ENCODE measurements at regions not wholly inside any gene's neighbourhood (a gene's known extent, or its start where the extent isn't known, plus 50 kb on each side); places are given as distances from the start of the nearest gene placed in this dataset.

GRCh38 chr22:48515571-48516200 lies 1312.0 kb downstream of the BRD1 start:
- H3K9me3 Mint-ChIP-seq, result no peaks in the 10 kb centered on the region
- no peak for ATAC-seq (replicated peaks)
- H3K27ac Mint-ChIP-seq, result no peak overlapping the region

GRCh38 chr22:48513929-48514328 lies 1313.7 kb downstream of the BRD1 start:
- no peaks in the 10 kb centered on the region for H3K36me3 Mint-ChIP-seq
- ATAC-seq (replicated peaks) (no peak), DNase-seq (no peak)
- no peak overlapping the region for H3K4me3 Mint-ChIP-seq
- H3K4me1 Mint-ChIP-seq, result no peaks in the 10 kb centered on the region
- no peaks in the 10 kb centered on the region for H3K9me3 Mint-ChIP-seq
- H3K27me3 Mint-ChIP-seq, result peaks cover 0 to 7% of the 10 kb centered on the region in 2 donors
- H3K27ac Mint-ChIP-seq, result no peak overlapping the region

More at GRCh38 chr22:48515571-48516200, 1312.0 kb downstream of the BRD1 start:
- DNase-seq, result no peak
- H3K27me3 Mint-ChIP-seq, result peaks cover 0 to 7% of the 10 kb centered on the region in 2 donors
- H3K4me1 Mint-ChIP-seq, result no peaks in the 10 kb centered on the region
- H3K36me3 Mint-ChIP-seq, result no peaks in the 10 kb centered on the region
- no peak overlapping the region for H3K4me3 Mint-ChIP-seq

- no peaks in the 10 kb centered on the region for H3K9me3 Mint-ChIP-seq
- H3K27ac Mint-ChIP-seq, result no peak overlapping the region
- no peak overlapping the region for H3K4me3 Mint-ChIP-seq
- no peaks in the 10 kb centered on the region for H3K36me3 Mint-ChIP-seq
- peaks cover 0 to 3% of the 10 kb centered on the region in 2 donors for H3K27me3 Mint-ChIP-seq
- ATAC-seq (replicated peaks) (no peak), DNase-seq (no peak)
- H3K4me1 Mint-ChIP-seq, result no peaks in the 10 kb centered on the region
Observed at GRCh38 chr22:48513446-48513845, 1314.2 kb downstream of the BRD1 start.

GRCh38 chr22:48511781-48512327 lies 1315.8 kb downstream of the BRD1 start:
- ATAC-seq (replicated peaks), result no peak
- Mint-ChIP-seq H3K36me3 (no peaks in the 10 kb centered on the region), H3K4me3 (no peak overlapping the region), H3K4me1 (no peaks in the 10 kb centered on the region), H3K27ac (no peak overlapping the region), H3K9me3 (no peaks in the 10 kb centered on the region), H3K27me3 (peaks cover 3 to 8% of the 10 kb centered on the region in 2 donors)
- DNase-seq, result no peak

- DNase-seq (no peak), ATAC-seq (replicated peaks) (no peak)
- Mint-ChIP-seq H3K9me3 (no peaks in the 10 kb centered on the region), H3K27me3 (peaks cover 7 to 14% of the 10 kb centered on the region in 2 donors), H3K36me3 (no peaks in the 10 kb centered on the region), H3K27ac (no peak overlapping the region), H3K4me1 (no peaks in the 10 kb centered on the region), H3K4me3 (no peak overlapping the region)
Observed at GRCh38 chr22:48511211-48511610, 1316.5 kb downstream of the BRD1 start.

GRCh38 chr22:48510599-48510998 lies 1317.1 kb downstream of the BRD1 start:
- no peak overlapping the region for H3K4me3 Mint-ChIP-seq
- H3K27ac Mint-ChIP-seq, result no peak overlapping the region
- H3K9me3 Mint-ChIP-seq, result no peaks in the 10 kb centered on the region
- H3K4me1 Mint-ChIP-seq, result no peaks in the 10 kb centered on the region
- peaks cover 7 to 19% of the 10 kb centered on the region in 2 donors for H3K27me3 Mint-ChIP-seq
- DNase-seq, result no peak
- no peaks in the 10 kb centered on the region for H3K36me3 Mint-ChIP-seq
- no peak for ATAC-seq (replicated peaks)

- DNase-seq (no peak), ATAC-seq (replicated peaks) (no peak)
- H3K36me3 Mint-ChIP-seq, result no peaks in the 10 kb centered on the region
- H3K4me3 Mint-ChIP-seq, result no peak overlapping the region
- no peaks in the 10 kb centered on the region for H3K4me1 Mint-ChIP-seq
- H3K27me3 Mint-ChIP-seq, result peaks cover 9 to 32% of the 10 kb centered on the region in 2 donors
- H3K27ac Mint-ChIP-seq, result no peak overlapping the region
- no peaks in the 10 kb centered on the region for H3K9me3 Mint-ChIP-seq
Observed at GRCh38 chr22:48507595-48508350, 1319.9 kb downstream of the BRD1 start.

- DNase-seq, result no peak
- no peak overlapping the region for H3K27ac Mint-ChIP-seq
- H3K36me3 Mint-ChIP-seq, result no peaks in the 10 kb centered on the region
- H3K27me3 Mint-ChIP-seq, result peaks cover 11 to 34% of the 10 kb centered on the region in 2 donors
- no peaks in the 10 kb centered on the region for H3K9me3 Mint-ChIP-seq
- H3K4me1 Mint-ChIP-seq, result no peaks in the 10 kb centered on the region
- no peak for ATAC-seq (replicated peaks)
- no peak overlapping the region for H3K4me3 Mint-ChIP-seq
Observed at GRCh38 chr22:48507171-48507570, 1320.5 kb downstream of the BRD1 start.

GRCh38 chr22:48506506-48507145 lies 1321.0 kb downstream of the BRD1 start:
- H3K27me3 Mint-ChIP-seq, result peaks cover 11 to 34% of the 10 kb centered on the region in 2 donors
- ATAC-seq (replicated peaks) (no peak), DNase-seq (no peak)
- no peak overlapping the region for H3K27ac Mint-ChIP-seq
- no peaks in the 10 kb centered on the region for H3K36me3 Mint-ChIP-seq
- H3K4me3 Mint-ChIP-seq, result no peak overlapping the region
- no peaks in the 10 kb centered on the region for H3K9me3 Mint-ChIP-seq
- no peaks in the 10 kb centered on the region for H3K4me1 Mint-ChIP-seq

GRCh38 chr22:48505891-48506290 lies 1321.8 kb downstream of the BRD1 start:
- Mint-ChIP-seq H3K27me3 (peaks cover 11 to 39% of the 10 kb centered on the region in 2 donors), H3K4me1 (no peaks in the 10 kb centered on the region), H3K4me3 (no peak overlapping the region), H3K27ac (no peak overlapping the region), H3K9me3 (no peaks in the 10 kb centered on the region), H3K36me3 (no peaks in the 10 kb centered on the region)
- DNase-seq, result no peak
- ATAC-seq (replicated peaks), result no peak

- Mint-ChIP-seq H3K27me3 (peaks cover 11 to 48% of the 10 kb centered on the region in 2 donors), H3K36me3 (no peaks in the 10 kb centered on the region), H3K9me3 (no peaks in the 10 kb centered on the region), H3K4me3 (no peak overlapping the region), H3K27ac (no peak overlapping the region), H3K4me1 (no peaks in the 10 kb centered on the region)
- DNase-seq, result no peak
- ATAC-seq (replicated peaks), result no peak
Observed at GRCh38 chr22:48504519-48505140, 1323.0 kb downstream of the BRD1 start.

GRCh38 chr22:48503876-48504275 lies 1323.8 kb downstream of the BRD1 start:
- H3K4me3 Mint-ChIP-seq, result no peak overlapping the region
- H3K4me1 Mint-ChIP-seq, result no peaks in the 10 kb centered on the region
- no peak for ATAC-seq (replicated peaks)
- H3K9me3 Mint-ChIP-seq, result no peaks in the 10 kb centered on the region
- H3K27me3 Mint-ChIP-seq, result peaks cover 11 to 54% of the 10 kb centered on the region in 2 donors
- H3K27ac Mint-ChIP-seq, result no peak overlapping the region
- DNase-seq, result no peak
- no peaks in the 10 kb centered on the region for H3K36me3 Mint-ChIP-seq

GRCh38 chr22:48503035-48503625 lies 1324.5 kb downstream of the BRD1 start:
- Mint-ChIP-seq H3K9me3 (no peaks in the 10 kb centered on the region), H3K36me3 (no peaks in the 10 kb centered on the region), H3K4me3 (no peak overlapping the region), H3K27me3 (peaks cover 11 to 53% of the 10 kb centered on the region in 2 donors), H3K4me1 (no peaks in the 10 kb centered on the region), H3K27ac (no peak overlapping the region)
- ATAC-seq (replicated peaks) (no peak), DNase-seq (no peak)

GRCh38 chr22:48501231-48501750 lies 1326.4 kb downstream of the BRD1 start:
- Mint-ChIP-seq H3K9me3 (no peaks in the 10 kb centered on the region), H3K36me3 (no peaks in the 10 kb centered on the region), H3K27me3 (peaks cover 5 to 45% of the 10 kb centered on the region in 2 donors), H3K4me3 (no peak overlapping the region), H3K27ac (no peak overlapping the region), H3K4me1 (no peaks in the 10 kb centered on the region)
- no peak for ATAC-seq (replicated peaks)
- no peak for DNase-seq
